HG02885 (cell line): ENCODE measurements at regions not wholly inside any gene's neighbourhood (a gene's known extent, or its start where the extent isn't known, plus 50 kb on each side); places are given as distances from the start of the nearest gene placed in this dataset.
"Not testable (repeated sequence)": the region's sequence is repeated elsewhere in the genome, so short reads cannot be mapped to it uniquely, and the experiment has no call there.

Experiments used
- ATAC-seq: cut with Tn5 transposase; IDR thresholded peaks from one replicate; pipeline ENCODE4 v1.9.1; 2021; ENCODE audit warnings: mild to moderate bottlenecking; ENCODE audit not compliant: unreplicated experiment, poor library complexity

DNA sequence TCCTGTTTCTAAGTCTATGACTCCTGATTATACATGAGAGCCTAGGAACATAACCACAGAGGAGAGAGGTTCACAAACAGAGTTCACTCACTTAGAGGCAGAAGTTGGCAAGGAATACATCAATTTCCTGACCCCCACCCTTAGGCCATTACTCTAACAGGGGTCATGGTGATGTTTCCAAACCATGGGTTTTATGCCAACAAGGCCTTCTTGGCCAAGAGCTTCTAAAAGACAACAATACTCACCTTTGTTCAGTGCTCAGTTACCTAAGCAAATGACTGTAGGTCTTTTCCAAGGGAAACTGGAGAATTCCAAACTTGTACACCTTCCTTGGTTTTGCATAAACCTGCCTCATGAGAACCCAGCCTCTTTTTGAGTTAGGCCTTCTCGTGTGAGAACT, 52.6 kb downstream of the ERICH4 start:
- no peak for ATAC-seq

DNA sequence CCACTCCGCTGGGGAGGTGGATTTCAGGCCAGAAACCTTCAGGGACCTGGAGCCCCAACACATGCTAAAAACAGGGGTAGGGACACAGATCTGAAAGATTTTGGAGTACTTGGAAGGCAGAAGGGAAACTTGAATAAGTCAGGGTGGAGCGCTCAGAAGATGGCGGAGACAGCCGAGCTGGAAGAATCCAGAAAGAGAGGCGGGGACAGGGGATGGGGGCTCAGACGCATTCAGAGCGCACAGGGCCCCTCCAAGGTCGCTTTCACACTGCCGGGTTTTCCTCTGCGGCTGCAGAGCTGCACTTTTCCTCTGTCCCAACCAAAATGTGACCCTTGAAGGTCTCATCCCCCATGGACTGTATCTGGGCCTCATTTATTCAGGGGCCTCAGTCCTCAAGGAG, 56.9 kb downstream of the ERICH4 start:
- no peak for ATAC-seq

DNA sequence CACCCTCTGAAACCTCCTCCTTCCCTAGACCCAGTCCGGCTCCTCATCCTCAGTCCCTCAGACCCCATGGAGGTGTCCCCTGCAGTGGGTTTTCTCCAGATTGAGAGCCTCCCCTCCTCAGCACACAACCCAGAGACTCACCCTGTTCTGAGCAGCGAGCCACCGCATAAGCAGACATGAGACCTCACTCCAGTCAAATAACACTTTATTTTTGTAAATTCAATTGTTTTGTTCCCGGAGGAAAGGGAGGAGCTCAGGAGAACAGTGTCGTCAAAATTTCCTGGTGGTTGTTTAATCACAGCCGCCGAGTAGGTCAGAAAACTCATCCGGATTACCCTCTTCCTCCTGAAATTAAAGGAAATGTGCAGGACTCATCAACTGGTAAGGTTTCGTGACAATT, 57.5 kb downstream of the ERICH4 start:
- ATAC-seq = no peak

DNA sequence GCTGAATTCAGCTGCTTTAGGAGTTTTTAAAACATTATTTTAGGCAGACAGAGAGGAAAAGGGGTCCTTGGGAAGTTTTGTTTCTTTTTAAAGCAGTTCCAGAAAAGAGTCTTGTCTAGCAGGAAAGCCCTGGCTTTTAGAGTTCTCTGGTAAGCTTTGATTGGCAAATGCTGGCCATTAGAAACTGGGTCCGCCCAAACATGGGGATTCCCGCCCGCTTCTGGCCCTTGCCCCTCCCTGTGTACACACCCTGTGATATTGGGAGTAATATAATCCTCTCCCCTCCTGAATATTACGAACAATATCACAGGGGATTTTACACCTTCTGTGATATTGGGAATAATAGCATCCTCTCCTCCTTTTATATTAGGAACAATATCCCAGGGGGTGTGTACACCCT, 58.9 kb downstream of the ERICH4 start:
- no peak for ATAC-seq

DNA sequence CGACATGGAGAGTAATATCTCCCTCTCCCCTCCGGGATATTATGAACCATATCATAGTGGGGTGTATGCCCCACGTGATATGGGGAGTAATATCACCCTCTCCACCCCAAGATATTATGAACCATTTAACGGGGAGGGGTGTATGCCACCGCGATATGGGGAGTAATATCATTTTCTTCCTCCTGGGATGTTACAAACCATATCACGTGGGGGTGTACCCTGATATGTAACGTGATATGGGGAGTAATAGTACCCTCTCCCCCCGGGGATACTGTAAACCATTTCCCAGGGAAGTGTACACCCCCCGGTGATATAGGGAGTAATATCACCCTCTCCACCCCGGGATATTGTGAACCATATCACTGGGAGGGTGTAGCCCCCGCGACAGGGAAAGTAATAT, 62.1 kb downstream of the ERICH4 start:
- no peak for ATAC-seq

DNA sequence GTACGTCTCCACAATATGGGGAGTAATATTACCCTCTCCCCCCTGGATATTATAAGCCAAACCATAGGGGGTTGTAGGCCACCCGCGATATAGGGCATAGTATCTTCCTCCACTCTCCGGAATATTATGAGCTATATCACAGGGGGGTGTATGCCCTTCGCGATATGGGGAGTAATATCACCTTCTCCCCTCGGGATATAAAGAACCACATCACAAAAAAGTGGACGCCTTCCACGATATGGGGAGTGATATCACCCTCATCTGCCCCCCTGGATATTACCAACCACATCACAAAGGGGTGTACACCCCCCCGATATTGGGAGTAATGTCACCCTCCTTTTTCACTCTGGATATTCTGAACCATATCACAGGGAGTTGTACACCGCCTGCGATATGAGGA, 65.5 kb upstream of the CEACAM21 start:
- ATAC-seq = no peak

DNA sequence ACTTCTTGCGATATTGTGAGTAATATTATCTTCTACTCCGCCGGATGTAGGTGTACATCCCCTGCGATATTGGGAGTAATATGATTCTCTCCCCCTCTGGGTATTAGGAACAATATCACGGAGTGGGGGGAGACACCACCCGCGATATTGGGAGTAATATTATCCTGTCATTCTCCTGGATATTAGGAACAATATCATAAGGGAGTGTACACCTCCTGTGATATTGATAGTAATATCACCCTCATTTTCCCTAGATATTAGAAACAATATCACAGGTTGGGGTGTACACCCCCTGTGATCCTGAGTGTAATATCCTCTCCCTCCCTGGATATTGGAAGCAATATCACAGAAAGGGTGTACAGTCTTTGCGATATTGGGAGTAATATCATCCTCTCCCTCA, 64.3 kb upstream of the CEACAM21 start:
- no peak for ATAC-seq

DNA sequence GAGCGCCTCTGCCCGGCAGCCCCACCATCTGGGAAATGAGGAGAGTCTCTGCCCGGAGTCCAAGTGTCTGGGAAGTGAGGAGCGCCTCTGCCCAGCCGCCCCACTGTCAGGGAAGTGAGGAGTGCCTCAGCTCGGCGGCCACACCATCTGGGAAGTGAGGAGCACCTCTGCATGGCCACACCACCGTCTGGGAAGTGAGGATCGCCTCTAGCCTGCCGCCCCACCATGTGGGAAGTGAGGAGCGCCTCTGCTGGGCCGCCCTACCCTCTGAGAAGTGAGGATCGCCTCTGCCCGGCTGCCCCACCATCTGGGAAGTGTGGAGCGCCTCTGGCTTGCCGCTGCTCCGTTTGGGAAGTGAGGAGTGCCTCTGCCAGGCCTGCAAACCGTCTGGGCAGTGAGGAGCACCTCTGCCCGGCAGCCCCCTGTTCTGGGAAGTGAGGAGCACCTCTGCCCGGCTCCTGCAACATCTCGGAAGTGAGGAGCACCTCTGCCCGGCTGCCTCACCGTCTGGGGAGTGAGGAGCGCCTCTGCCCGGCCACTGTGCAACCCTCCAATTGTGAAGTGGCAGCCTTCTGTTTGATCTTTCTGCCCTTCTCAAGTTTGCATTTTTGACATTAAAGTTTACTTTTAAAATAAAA, 60.8 kb upstream of the CEACAM21 start:
- no peak for ATAC-seq

DNA sequence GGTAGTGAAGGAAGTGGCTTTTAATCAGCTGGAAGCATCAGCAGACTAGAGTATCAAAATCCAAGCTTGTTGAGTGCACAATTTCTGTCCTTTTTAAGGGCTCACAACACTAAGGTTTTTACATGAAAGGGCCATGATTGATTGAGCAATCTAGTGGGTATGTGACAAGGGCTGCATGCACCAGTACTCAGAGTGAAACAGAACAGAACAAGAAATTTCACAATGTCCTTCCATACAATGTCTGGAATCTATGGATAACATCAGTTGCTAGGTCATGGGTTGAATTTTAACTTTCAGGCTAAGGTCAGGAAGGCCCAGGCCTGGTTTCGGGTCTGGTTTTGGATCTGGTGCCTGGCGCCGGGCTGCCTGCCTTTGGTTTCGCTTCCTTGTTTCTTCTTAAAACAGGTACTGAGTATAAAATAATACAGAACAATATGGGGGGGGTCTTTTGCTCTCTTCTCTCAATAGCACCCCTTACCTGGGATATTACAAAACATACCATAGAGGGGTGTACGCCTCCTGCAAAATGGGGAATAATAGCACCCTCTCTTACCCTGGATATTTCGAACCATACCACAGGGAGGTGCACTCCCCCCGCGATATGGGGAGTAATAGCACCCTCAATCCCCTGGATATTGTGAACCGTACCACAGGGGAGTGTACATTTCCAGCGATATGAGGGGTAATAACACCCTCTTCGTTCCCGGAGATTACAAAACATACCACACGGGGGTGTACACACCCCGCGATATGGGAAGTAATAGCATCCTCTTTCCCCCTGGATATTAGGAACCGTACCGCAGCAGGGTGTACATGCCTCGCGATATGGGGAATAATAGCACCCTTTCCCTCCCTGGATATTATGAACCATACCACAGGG, 59.4 kb upstream of the CEACAM21 start:
- ATAC-seq = not testable (repeated sequence)

DNA sequence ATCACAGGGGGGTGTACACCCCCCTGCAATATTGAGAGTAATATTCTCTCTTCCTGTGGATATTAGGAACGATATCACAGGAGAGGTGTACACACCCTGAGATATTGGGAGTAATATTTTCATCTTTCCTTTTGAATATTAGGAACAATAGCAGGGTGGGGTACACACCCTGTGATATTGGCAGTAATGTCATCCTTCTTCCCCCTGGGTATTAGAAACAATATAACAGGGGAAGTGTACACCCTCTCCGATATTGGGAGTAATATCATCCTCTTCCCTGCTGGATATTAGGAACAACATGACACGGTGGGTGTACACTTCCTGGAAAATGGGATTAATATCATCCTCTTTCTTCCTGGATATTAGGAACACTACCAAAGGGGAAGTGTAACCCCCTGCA, 57.8 kb upstream of the CEACAM21 start:
- no peak for ATAC-seq

DNA sequence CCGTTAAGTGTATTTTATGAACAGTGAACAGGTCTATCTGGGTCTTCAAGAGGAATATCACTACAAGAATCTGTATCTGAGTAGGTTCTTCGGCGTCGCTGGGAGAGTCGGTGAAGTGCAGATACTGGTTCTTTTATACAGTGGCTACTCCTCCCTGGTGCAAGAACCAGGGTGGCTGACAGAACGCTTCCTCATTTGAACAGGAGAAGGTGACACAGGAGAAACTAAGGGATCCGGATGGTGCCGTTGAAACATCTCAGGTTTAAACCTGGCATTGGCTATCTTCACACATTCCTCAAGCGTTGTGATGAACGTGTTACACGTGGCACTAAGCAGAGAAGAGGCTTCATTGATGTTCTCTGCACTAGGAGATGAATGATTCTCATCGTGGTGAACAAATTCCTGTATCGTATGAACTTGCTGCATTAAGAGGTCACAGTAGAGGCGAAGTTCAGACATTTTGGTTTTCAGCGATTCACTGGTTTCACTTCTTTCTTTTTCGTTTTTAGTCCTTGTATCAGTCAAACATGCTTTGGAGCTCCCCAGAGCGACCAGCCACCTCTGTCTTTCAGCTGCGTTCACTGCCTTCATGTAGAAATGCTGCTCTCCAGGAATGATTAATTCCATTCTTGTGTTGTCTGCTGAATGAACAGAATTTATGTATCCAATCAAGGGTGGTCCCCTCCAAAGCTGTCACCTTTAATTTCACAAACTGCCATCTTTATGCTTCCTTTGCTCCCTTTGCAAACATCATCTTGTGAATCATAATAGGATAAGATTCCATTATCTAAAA, 54.6 kb upstream of the CEACAM21 start:
- peak; percentile 56 for ATAC-seq

DNA sequence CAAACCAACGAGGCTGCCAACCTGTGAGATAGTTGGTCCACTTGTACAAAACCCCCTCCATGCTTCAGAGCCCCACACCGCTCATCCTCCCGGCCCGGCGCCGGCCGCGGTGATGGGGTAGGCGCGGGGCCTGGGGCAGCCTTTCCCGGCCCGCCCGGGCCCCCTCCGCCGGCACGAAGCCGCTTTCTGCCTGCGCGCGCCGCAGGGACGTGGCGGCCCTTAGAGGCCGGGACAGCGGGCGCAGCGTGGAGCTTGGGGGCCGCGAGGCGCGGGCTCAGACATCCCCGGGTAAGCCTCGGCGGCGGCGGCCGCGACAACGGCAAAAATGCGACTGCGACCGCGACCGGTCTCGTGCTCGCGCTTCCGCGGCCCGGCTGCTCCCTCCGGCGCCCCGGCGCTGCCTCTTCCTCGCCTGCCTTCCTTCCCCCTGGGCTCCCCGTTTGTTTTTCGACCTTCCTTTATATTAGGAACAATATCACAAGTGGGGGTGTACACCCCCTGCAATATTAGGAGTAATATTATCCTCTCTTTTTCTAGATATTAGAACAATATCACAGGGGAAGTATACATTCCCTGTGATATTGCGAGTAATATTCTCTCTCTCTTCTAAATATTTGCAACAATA, 53.9 kb upstream of the CEACAM21 start:
- peak; percentile 57 for ATAC-seq

DNA sequence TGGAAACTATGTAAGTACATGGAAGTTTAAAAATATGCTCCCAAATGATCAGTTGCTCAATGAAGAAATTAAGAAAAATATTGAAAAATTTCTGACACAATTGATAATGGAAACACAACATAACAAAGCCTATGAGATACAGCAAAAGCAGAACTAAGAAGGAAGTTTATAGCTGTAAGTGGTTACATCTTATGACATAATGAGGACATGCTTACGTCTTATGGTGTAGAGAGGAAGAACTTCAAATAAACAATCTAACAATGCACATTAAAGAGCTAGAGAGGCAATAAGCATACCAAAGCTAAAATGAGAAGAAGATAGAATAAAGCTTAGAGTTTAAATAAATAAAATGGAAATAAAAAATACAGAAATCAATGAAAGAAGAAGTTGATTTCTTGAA, 50.0 kb upstream of the CEACAM21 start:
- ATAC-seq = no peak
